Glomerular endothelial cell (primary cell): ENCODE measurements at regions not wholly inside any gene's neighbourhood (a gene's known extent, or its start where the extent isn't known, plus 50 kb on each side); places are given as distances from the start of the nearest gene placed in this dataset.

Source experiments
- DNase-seq: peaks from one replicate; pipeline ENCODE4 v3.0.0-alpha.2; 2011; ENCODE audit warnings: low read depth, low spot score; ENCODE audit errors: extremely low read depth

- no peak for DNase-seq
Observed at GRCh38 chrX:151796576-151796975, 62.0 kb downstream of the CNGA2 start.

- DNase-seq: no peak
Observed at GRCh38 chrX:151801980-151802379, 67.4 kb downstream of the CNGA2 start.

- DNase-seq: no peak
Observed at GRCh38 chrX:151806967-151807540, 72.5 kb downstream of the CNGA2 start.

- no peak for DNase-seq
Observed at GRCh38 chrX:151812661-151813060, 78.1 kb downstream of the CNGA2 start.

GRCh38 chrX:151814767-151815166 lies 80.2 kb downstream of the CNGA2 start:
- no peak for DNase-seq

- no peak for DNase-seq
Observed at GRCh38 chrX:151815398-151815797, 80.9 kb downstream of the CNGA2 start.

- DNase-seq: no peak
Observed at GRCh38 chrX:151816934-151817333, 82.4 kb downstream of the CNGA2 start.

- DNase-seq: no peak
Observed at GRCh38 chrX:151818828-151819227, 84.3 kb downstream of the CNGA2 start.

- no peak for DNase-seq
Observed at GRCh38 chrX:151821226-151821625, 86.7 kb downstream of the CNGA2 start.

- DNase-seq: no peak
Observed at GRCh38 chrX:151825007-151825406, 87.7 kb upstream of the MAGEA4 start.

- DNase-seq: no peak
Observed at GRCh38 chrX:151825925-151826485, 86.7 kb upstream of the MAGEA4 start.

GRCh38 chrX:151828439-151829080 lies 84.1 kb upstream of the MAGEA4 start:
- DNase-seq: no peak

- DNase-seq: peak; percentile 5
Observed at GRCh38 chrX:151830911-151831310, 81.8 kb upstream of the MAGEA4 start.

- DNase-seq: no peak
Observed at GRCh38 chrX:151852294-151852693, 60.4 kb upstream of the MAGEA4 start.

GRCh38 chrX:151854726-151855495 lies 57.8 kb upstream of the MAGEA4 start:
- DNase-seq: no peak

GRCh38 chrX:151859481-151859880 lies 53.2 kb upstream of the MAGEA4 start:
- DNase-seq: no peak

- DNase-seq: no peak
Observed at GRCh38 chrX:151860827-151861226, 51.9 kb upstream of the MAGEA4 start.
